NOMO-1 treated with DMSO at 0.1 percent for 48 hours (cell line): ENCODE measurements at regions not wholly inside any gene's neighbourhood (a gene's known extent, or its start where the extent isn't known, plus 50 kb on each side); places are given as distances from the start of the nearest gene placed in this dataset.
"Not testable (repeated sequence)": the region's sequence is repeated elsewhere in the genome, so short reads cannot be mapped to it uniquely, and the experiment has no call there.

Source experiments
- DNase-seq: peaks from one replicate; lab custom pipeline; 2025; ENCODE audit not compliant: unreplicated experiment; lab: John Stamatoyannopoulos, UW

DNA sequence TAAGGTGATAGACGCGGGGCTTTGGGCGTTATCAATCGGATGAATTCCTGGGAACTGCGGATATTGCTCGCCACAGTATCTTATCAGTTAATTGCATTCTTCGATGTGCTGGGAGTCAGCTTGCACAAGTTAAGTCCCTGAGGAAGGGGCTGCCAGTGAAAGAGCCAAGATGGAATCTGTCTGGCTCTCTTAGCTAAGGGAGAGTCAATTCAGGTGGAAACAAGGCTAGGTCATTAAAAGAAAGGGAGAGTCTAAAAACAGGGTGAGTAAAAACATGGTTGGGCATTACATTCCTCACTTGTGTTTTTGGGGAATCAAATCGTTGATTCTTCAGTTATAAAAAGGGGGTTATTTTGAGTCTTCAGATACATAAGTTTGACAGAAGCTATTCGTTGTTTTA lies 196.2 kb downstream of the OTOP1 start:
- DNase-seq, result not testable (repeated sequence)

DNA sequence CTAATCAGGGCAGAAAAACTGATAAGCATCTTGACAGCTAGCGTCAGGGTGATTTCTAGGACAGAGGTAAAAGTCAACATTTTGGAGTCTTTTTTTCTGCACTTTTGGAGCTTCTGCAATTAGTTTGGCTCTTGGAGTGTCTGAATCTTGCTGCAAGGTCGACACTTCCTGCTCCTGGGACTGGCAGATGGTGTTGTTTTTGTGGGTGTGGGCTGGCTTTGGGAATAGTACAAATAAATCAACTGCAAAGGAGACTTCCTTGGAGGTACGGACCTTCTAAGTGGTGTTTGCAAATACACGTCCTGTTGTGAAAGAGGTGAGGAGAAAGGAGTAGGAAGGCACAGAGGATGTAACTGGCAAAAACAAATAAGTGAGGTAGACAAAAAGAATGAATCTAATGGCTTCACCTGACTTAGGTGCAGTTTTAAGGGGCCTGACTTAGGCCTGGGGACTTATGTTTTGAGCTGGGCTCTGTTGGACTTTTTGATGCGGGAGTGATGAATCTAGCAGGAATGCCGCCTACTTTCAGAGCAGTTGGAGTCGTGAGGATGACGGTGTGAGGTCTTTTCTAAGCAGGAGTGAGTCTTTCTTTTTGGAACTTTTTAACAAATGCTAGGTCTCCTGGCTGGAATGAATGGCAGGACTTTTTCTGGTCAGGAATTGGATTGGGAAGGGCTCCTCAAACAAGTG lies 195.1 kb downstream of the OTOP1 start:
- DNase-seq, result not testable (repeated sequence)

DNA sequence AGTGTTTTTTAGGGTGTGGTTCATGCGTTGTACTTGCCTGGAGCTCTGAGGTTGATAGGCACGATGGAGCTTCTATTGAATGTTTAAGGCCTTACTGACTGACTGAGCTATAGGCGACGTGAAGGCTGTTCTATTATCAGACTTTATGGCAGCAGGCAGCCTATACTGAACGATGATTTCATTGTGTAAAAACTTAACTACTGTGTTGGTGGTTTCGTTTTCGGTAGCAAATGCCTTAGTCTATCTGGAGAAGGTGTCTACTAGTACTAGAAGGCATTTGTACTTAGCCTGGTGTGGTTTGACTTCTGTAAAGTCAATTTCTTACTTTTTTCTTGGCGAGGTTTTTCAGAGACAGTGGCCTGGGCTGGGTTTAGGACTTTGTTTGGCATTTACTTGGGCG lies 194.4 kb downstream of the OTOP1 start:
- DNase-seq, result not testable (repeated sequence)

DNA sequence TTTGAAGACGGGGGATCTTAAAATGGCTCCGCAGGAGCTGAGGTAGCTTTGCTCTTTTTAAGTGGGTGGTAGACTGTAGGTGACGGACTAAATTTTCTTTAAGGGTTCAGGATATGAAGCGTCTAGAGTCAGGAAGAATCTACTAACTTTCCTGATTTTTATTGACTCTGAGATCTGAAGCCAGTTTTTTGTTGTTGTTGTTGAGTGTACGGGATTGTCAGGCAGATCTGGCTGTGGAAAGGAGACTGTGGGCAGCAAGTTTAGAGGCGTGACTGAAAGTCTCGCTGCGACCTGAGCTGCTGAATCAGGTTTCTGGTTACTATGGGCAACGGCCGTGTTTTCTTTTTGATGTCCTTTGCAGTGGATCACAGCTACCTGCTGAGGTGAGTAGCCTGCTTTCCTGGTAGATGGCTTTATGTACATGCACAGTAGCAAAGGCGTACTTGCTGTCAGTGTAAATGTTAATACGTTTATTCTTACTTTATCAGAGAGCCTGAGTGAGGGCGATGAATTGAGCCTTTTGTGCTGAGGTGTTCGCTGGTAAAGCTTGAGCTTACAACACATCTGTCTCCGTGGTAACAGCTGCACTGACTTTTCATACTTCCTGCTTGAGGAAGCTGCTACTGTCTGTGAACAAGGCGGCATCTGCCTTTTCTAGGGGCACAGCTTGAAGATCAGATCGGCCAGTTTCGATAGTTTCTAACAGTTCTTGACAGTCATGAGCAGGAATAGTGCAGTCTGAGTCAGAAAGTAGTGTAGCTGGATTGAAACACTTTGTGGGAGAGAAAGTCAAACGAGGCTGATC lies 193.7 kb downstream of the OTOP1 start:
- DNase-seq, result not testable (repeated sequence)

DNA sequence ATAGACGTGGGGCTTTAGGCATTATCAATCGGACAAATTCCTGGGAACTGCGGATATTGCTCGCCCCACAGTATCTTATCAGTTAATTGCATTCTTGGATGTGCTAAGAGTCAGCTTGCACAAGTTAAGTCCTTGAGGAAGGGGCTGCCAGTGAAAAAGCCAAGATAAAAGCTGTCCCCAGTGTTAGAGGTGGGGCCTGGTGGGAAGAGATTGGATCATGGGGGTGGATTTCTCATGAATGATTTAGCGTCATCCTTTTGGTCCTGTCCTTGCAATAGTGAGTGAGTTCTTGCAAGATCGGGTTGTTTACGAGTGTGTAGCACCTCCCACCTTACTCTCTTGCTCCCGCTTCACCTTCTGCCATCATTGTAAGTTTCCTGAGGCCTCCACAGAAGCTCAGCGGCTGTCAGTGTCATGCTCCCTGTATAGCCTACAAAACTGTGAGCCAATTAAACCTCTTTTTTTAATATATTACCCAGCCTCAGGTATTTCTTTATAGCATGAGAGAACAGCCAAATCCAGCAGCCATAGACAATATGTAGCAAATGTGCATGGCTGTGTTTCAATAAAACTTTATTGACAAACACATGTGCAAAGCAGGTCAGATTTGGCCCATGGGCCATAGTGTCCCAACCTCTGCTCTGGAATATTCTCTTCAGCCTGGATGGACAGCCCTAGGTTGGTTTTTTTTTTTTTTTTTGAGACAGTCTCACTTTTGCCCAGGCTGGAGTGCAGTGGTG lies 189.2 kb downstream of the OTOP1 start:
- not testable (repeated sequence) for DNase-seq

GRCh38 chr4:4045823-4046222 lies 180.9 kb downstream of the OTOP1 start:
- DNase-seq, result not testable (repeated sequence)

DNA sequence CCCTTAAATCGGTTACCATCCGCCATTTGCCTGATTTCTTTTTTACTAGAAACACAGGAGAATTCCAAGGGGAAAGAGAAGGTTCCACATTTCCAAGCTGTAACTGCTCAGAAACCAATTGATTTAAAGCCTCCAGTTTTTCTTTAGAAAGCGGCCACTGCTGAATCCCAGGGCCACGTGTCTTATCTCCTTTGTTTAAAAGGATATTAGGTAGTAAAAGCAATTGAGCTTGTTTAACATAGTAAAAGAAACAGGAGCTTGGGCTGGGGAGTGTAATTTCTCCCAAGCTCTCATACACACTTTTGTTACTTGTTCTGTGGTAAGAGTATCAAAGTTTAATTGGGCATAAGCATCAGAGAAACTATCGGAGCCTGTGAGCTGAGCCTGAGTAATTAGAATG lies 180.0 kb downstream of the OTOP1 start:
- DNase-seq, result not testable (repeated sequence)

GRCh38 chr4:4047202-4047601 lies 179.5 kb downstream of the OTOP1 start:
- not testable (repeated sequence) for DNase-seq

DNA sequence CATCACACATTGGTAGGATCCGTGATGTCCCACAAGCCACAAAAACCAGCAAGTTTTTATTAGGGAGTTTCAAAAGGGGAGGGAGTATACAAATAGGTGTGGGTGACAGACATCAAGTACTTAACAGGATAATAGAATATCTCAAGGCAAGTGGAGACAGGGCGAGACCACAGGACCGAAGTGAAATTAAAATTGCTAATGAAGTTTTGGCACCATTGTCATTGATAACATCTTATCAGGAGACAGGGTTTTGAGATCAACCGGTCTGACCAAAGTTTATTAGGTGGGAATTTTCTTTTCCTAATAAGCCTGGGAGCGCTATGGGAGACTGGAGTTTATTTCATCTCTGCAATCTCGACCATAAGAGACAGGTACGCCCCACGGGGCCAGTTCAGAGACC lies 178.5 kb downstream of the OTOP1 start:
- DNase-seq, result not testable (repeated sequence)

- not testable (repeated sequence) for DNase-seq
Measured at GRCh38 chr4:4050781-4051180, 175.9 kb downstream of the OTOP1 start.

GRCh38 chr4:4052933-4053332 lies 173.8 kb downstream of the OTOP1 start:
- DNase-seq, result peak; percentile 28

DNA sequence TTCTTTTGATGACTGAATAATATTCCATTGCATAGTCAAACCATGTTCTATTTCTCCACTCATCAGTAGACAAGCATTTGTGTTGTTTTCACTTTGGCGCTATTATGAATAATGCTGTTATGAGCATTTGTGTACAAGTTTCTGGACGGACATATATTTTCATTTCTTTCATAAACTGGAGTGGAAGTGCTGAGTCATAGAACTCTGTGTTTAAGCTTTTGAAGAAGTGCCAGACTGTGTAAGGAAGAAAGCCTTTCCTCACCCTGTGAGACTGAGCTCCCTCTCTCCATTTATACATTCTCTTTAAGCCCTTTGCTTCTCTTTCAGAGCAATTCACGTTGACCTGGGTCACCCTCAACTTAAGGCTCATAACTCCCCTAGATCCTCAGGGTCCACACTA lies 169.5 kb downstream of the OTOP1 start:
- DNase-seq, result not testable (repeated sequence)

DNA sequence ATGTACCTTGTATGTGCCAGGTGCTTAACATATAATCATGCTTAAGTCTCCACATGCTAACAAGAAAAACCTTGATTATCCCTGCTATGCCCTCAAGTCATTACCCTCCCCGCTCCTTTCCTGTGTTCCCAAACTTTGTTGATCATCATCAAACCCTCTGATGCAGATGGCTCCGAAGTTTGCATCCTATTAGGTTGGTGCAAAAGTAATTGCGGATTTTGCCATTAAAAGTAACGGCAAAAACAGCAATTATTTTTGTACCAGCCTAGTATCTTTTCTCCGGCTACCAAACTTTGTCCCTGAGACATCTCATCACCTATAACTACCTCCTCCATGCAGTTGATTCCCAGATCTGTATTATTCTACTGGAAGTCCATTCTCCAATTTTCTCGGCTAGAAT lies 142.6 kb downstream of the OTOP1 start:
- DNase-seq, result not testable (repeated sequence)

DNA sequence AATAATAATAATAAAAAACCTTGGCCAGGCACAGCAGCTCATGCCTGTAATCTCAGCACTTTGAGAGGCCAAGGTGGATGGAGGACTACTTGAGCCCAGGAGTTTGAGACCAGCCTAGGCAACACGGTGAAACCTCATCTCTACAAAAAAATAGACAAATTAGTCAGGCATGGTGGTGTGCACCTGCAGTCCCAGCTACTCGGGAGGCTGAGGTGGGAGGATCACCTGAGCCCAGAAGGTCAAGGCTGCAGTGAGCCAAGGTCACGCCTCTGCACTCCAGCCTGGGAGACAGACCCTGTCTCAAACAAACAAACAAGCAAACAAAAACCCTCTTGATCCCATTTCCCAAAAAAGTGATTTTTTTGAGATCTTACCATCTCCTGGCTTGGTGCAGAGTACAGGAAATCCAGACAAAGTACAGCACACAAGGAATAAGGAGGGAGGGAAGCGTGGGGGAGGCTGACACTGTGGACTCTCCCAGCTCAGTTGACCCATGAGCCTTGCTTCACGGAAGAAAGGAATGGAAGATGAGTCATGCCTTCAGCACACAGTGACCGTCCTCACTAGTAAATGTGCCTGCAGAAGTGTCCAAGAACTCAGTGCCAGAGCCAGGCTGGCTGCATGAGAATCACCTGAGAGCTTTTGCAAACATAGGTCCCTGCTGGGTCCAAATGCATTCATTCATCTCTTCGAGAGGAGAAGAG lies 136.9 kb downstream of the OTOP1 start:
- not testable (repeated sequence) for DNase-seq

DNA sequence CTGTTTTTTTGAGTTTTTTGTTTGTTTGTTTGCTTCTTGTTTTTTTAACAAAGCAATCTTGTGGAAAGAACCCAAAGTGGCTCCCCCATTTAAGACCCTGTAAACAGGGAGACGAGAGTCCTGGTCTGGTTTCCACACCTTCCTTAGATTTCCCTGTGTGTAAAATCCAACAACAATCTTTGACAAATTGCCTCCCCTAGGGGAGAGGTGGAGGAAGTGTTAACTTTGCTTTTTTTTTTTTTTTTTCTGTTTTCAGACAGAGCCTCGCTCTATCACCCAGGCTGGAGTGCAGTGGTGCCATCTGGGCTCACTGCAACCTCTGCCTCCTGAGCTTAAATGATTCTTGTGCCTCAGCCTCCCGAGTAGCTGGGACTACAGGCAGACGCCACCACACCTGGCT lies 136.0 kb downstream of the OTOP1 start:
- DNase-seq, result not testable (repeated sequence)

- not testable (repeated sequence) for DNase-seq
Measured at GRCh38 chr4:4092159-4092558, 134.6 kb downstream of the OTOP1 start.

DNA sequence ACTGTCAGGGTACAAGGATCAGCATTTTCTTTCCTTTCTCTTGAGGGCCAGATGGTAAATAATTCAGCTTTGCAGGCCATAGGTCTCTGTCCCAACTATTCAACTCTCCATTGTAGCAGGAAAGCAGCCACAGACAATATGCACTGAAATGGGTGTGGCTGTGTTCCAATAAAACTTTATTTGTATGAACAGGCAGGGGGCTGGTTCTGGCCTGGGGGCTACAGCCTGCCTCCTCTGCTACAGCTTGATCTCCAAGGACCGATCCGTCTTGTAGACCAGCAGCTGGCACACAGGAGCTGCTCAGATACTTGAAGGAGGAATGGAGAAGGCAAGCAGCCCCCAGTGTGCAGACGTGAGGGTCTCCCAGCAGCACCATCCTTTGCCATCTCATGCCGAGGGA lies 127.1 kb downstream of the OTOP1 start:
- not testable (repeated sequence) for DNase-seq

DNA sequence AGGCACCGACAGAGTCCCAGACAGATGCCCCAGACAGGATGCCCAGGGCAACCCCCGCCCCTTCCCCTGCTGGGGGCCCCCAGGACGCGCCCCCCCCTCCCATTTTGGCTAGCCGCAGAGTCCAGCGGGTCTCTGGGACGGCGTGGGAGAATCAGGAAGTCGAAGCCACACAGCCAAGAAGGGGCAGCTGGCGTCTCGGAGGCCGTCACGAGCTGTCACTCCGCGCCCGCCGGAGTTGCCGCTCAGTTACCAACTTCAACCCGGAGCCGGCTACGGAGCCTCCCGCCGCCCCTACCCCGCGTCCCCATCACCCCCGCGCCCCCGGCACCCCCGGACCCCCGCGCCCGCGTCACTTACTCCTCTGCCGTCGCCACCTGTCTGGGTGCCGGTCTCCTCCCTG lies 119.8 kb downstream of the OTOP1 start:
- DNase-seq, result not testable (repeated sequence)

DNA sequence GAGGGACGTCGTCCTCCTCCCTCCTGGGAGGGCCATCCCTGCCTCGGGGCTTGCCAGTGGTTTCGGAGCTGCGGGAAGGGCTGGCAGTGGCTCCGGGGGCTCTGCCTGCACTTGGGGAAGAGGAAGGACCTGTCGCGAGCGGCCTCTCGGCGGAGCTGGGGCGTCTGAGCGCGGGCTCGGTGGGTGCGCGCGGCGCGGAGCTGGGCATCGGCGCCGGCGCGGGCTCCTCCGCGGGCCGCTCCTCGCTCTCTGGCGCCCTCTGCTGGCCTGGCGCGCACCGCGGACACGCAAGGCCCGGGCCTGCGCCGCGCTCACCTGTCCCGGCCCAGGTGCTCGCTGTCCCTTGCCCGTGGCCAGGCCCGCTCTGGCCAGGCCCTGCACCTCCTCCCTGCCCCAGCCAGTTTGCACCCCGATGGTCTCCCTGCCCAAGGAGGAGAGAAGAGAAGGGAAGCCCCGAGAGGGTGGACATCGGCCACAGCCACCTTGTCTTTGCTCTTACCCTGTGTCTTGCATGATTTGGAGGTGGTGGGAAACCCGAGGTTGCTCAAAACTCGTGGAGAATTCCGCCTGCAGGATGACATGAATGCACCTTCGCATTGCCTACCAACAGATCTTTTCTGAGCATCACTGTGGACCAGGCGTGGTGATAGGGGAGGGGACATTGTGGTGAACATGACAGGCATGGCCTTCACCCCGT lies 119.2 kb downstream of the OTOP1 start:
- DNase-seq, result peak; percentile 19

- not testable (repeated sequence) for DNase-seq
Measured at GRCh38 chr4:4115381-4115780, 111.3 kb downstream of the OTOP1 start.
